PC-9 (cell line): ENCODE measurements at regions not wholly inside any gene's neighbourhood (a gene's known extent, or its start where the extent isn't known, plus 50 kb on each side); places are given as distances from the start of the nearest gene placed in this dataset.

ENCODE experiments used
- BruUV-seq: library from RNA; stranded (reverse); fragments of 400-500 nt; replicated peaks from 2 replicates; lab custom pipeline; 2021; lab: Mats Ljungman, UMichigan
- CTCF ChIA-PET: fragments of 300-600 bp; sonication (Branson Sonifier 250); formaldehyde crosslinking; loops from one replicate; lab custom pipeline; 2022; ENCODE audit warnings: antibody characterized with exemption; lab: Charles Lee
- POLR2A ChIA-PET: fragments of 300-600 bp; sonication (Branson Sonifier 250); formaldehyde crosslinking; loops from one replicate; lab custom pipeline; 2022; ENCODE audit warnings: antibody characterized with exemption; ENCODE audit not compliant: unreplicated experiment; lab: Charles Lee
- DNase-seq, 2 experiments: peaks; one replicate each; pipeline versions ENCODE4 v3.0.0 to v3.0.0-alpha.2; 2015 to 2022; ENCODE audit warnings: mixed read lengths in 1 of 2
- H2AFZ ChIP-seq: fragments of 200-600 bp; sonication (generic); 2 replicates; pipeline ENCODE4 v1.8.1; 2017; ENCODE audit warnings: antibody characterized with exemption
- H3F3A ChIP-seq: fragments of 200-600 bp; sonication (generic); 2 replicates; pipeline ENCODE4 v1.8.1; 2017; ENCODE audit warnings: antibody characterized with exemption, mild to moderate bottlenecking, low read depth; ENCODE audit not compliant: insufficient read depth
- H3K27ac ChIP-seq: fragments of 200-600 bp; sonication (generic); 2 replicates; pipeline ENCODE4 v1.6.1; 2016; ENCODE audit warnings: mixed run types
- H3K27me3 ChIP-seq: fragments of 200-600 bp; sonication (generic); 2 replicates; pipeline ENCODE4 v1.6.1; 2016; ENCODE audit warnings: low read depth, mixed run types; ENCODE audit not compliant: insufficient read depth
- H3K36me3 ChIP-seq: fragments of 200-600 bp; sonication (generic); 2 replicates; pipeline ENCODE4 v1.6.1; 2016; ENCODE audit warnings: low read depth, mixed run types
- H3K4me1 ChIP-seq: fragments of 200-600 bp; sonication (generic); replicated peaks from 2 replicates; pipeline ENCODE4 v1.6.1; 2016; ENCODE audit warnings: mixed run types; ENCODE audit not compliant: insufficient read depth
- H3K4me2 ChIP-seq: fragments of 200-600 bp; sonication (generic); 2 replicates; pipeline ENCODE4 v1.6.1; 2017; ENCODE audit warnings: mixed run types
- H3K4me3 ChIP-seq: fragments of 200-600 bp; sonication (generic); 2 replicates; pipeline ENCODE4 v1.6.1; 2016; ENCODE audit warnings: mixed run types
- H3K79me2 ChIP-seq: fragments of 200-600 bp; sonication (generic); 2 replicates; pipeline ENCODE4 v1.6.1; 2017; ENCODE audit warnings: low read depth, mixed run types
- H3K9me2 ChIP-seq: fragments of 200-600 bp; sonication (generic); 2 replicates; pipeline ENCODE4 v1.8.1; 2017; ENCODE audit warnings: mild to moderate bottlenecking; ENCODE audit not compliant: insufficient read depth
- H3K9me3 ChIP-seq: fragments of 200-600 bp; sonication (generic); 2 replicates; pipeline ENCODE4 v1.8.1; 2016; ENCODE audit warnings: low read depth; ENCODE audit not compliant: insufficient read depth
- H4K20me1 ChIP-seq: fragments of 200-600 bp; sonication (generic); 2 replicates; pipeline ENCODE4 v1.8.1; 2017; ENCODE audit not compliant: insufficient read depth
- EZH2 ChIP-seq: fragments of 200-600 bp; sonication (generic); IDR thresholded peaks from 2 replicates; pipeline ENCODE4 v1.8.0; 2017; ENCODE audit warnings: antibody characterized with exemption, low read depth
- intact Hi-C: fragments of 100-400 bp; cut with micrococcal nuclease; formaldehyde crosslinking; loops from one replicate; pipeline ENCODE4 v1.10.0; 2022; ENCODE audit not compliant: unreplicated experiment
- TF ChIP-seq, protein P1 (sequence below): fragments of 200-600 bp; sonication (generic); conservative IDR thresholded peaks from 2 replicates; pipeline ENCODE4 v1.6.1; 2017; ENCODE audit warnings: mixed run types, antibody characterized with exemption, mild to moderate bottlenecking, moderate library complexity

DNA sequence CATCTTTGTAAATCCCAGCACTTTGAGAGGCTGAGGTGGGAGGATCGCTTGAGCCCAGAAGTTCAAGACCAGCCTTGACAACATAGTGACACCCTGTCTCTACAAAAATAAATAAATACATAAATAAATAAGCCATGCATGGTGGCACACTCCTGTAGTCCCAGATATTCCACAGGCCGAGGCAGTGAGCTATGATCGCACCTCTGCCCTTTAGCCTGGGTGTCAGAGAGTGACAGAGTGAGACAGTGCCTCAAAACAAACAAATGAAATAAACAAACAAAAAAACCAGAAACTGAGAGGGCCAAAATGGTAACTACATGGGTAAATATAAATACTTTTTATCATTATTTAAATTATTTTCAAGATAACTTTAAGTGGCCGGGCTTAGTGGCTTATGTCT lies 445.4 kb downstream of the ZIC1 start:
- Histone ChIP-seq H3K79me2 (no peaks in the 10 kb centered on the region), H3K4me1 (no peaks in the 10 kb centered on the region), H3K9me3 (no peaks in the 10 kb centered on the region; the same call in 1 of the 2 replicates), H3K9me2 (no peaks in the 10 kb centered on the region), H3K27me3 (no peaks in the 10 kb centered on the region), H2AFZ (no peak overlapping the region), H4K20me1 (no peaks in the 10 kb centered on the region), H3K27ac (no peak overlapping the region), H3K36me3 (no peaks in the 10 kb centered on the region), H3F3A (no peaks in the 10 kb centered on the region), H3K4me3 (no peak overlapping the region), H3K4me2 (no peak overlapping the region)
- intact Hi-C loops: no loop called here
- no peak for DNase-seq
- ChIA-PET CTCF (no interaction called here), POLR2A (no interaction called here)
- no peak for TF ChIP-seq EZH2
- TF ChIP-seq, protein P1, sequence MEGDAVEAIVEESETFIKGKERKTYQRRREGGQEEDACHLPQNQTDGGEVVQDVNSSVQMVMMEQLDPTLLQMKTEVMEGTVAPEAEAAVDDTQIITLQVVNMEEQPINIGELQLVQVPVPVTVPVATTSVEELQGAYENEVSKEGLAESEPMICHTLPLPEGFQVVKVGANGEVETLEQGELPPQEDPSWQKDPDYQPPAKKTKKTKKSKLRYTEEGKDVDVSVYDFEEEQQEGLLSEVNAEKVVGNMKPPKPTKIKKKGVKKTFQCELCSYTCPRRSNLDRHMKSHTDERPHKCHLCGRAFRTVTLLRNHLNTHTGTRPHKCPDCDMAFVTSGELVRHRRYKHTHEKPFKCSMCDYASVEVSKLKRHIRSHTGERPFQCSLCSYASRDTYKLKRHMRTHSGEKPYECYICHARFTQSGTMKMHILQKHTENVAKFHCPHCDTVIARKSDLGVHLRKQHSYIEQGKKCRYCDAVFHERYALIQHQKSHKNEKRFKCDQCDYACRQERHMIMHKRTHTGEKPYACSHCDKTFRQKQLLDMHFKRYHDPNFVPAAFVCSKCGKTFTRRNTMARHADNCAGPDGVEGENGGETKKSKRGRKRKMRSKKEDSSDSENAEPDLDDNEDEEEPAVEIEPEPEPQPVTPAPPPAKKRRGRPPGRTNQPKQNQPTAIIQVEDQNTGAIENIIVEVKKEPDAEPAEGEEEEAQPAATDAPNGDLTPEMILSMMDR: no peak
- no TSS peak for BruUV-seq

DNA sequence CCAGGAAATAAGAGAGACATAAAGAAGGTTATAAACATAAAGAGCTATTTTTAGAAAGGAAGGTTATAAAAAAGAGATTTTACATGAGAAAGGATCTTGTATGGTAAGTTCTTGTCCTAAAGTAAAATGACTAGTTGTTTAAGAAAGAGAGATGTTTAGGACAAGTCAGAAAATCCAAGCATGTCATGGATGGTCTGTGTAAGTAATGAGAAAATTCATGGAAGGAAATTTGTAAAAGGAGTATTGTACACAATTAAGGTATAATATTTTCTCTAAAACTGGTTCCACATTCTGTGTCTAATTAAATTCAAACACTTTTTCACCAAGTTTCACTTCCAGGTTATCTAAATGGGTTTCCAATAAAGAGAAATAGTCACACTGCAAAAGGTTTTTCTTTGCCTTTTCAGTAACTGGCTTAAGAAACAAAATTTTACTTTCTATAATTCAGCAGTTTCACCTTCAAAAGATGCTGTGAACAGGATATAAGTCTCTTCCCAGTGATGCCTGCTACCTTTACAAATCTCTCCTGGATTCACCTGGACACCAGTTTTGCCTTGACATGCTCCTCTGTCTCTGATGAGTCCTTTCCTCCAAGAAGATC lies 455.7 kb downstream of the ZIC1 start:
- Histone ChIP-seq H3K36me3 (no peaks in the 10 kb centered on the region), H3K9me3 (peaks cover 11% of the 10 kb centered on the region), H3K9me2 (no peaks in the 10 kb centered on the region; the same call in 1 of the 2 replicates), H3K4me2 (no peak overlapping the region), H3K4me3 (no peak overlapping the region), H3K4me1 (no peaks in the 10 kb centered on the region), H3K79me2 (no peaks in the 10 kb centered on the region), H3K27ac (no peak overlapping the region), H3K27me3 (no peaks in the 10 kb centered on the region), H2AFZ (no peak overlapping the region), H4K20me1 (no peaks in the 10 kb centered on the region), H3F3A (no peaks in the 10 kb centered on the region)
- BruUV-seq: no TSS peak
- ChIA-PET CTCF (no interaction called here), POLR2A (no interaction called here)
- TF ChIP-seq, protein P1: no peak
- no peak for TF ChIP-seq EZH2
- no peak for DNase-seq
- intact Hi-C loops: no loop called here

DNA sequence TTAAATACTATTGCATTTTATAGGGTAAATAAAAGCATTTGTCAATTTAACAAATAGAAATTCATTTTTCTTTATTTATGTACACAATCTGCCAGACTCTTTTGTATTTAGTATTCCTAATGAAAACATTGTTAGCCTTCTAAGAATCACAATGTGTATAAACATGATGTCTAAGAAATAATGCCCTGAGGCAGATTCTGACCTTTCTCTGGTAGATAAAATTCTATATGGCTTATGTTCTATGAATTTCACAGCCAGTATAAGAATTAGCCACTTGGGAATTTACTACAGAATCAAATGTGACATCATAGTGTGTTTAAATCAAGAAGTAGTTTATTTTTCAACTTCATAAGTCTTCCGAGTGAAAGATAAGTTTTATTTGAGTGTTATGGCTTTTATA lies 457.4 kb downstream of the ZIC1 start:
- Histone ChIP-seq H3K27me3 (no peaks in the 10 kb centered on the region), H3K79me2 (no peaks in the 10 kb centered on the region), H3K9me2 (no peaks in the 10 kb centered on the region), H3K27ac (no peak overlapping the region), H3K4me2 (no peak overlapping the region), H3K9me3 (peaks cover 11% of the 10 kb centered on the region), H4K20me1 (no peaks in the 10 kb centered on the region), H2AFZ (no peak overlapping the region), H3K4me1 (no peaks in the 10 kb centered on the region), H3K4me3 (no peak overlapping the region), H3K36me3 (no peaks in the 10 kb centered on the region), H3F3A (no peaks in the 10 kb centered on the region)
- CTCF ChIA-PET: no interaction called here
- intact Hi-C loops: no loop called here
- POLR2A ChIA-PET: no interaction called here
- DNase-seq: no peak
- TF ChIP-seq, protein P1: no peak
- TF ChIP-seq EZH2: no peak
- BruUV-seq: no TSS peak
